GM12878 (cell line): ENCODE measurements at regions not wholly inside any gene's neighbourhood (a gene's known extent, or its start where the extent isn't known, plus 50 kb on each side); places are given as distances from the start of the nearest gene placed in this dataset.

ENCODE experiments used
- BACH1 ChIP-seq: fragments of 450-650 bp; IDR thresholded peaks from 2 replicates; pipeline ENCODE4 v1.6.1; 2017; ENCODE audit warnings: mild to moderate bottlenecking, borderline replicate concordance
- CREM ChIP-seq: IDR thresholded peaks from 2 replicates; pipeline ENCODE4 v1.6.1; 2014; ENCODE audit warnings: antibody characterized with exemption, low read depth
- DPF2 ChIP-seq: fragments of 450-650 bp; IDR thresholded peaks from 2 replicates; pipeline ENCODE4 v1.6.1; 2017; ENCODE audit warnings: mild to moderate bottlenecking
- FOS ChIP-seq: IDR thresholded peaks from 3 replicates; pipeline ENCODE4 v1.6.1; 2011; ENCODE audit warnings: borderline replicate concordance; ENCODE audit not compliant: insufficient read length; ENCODE audit errors: extremely low read depth
- FOXK2 ChIP-seq: fragments of 450-650 bp; IDR thresholded peaks from 2 replicates; pipeline ENCODE4 v1.6.1; 2017; ENCODE audit warnings: mild to moderate bottlenecking, moderate library complexity
- MTA3 ChIP-seq: IDR thresholded peaks from 2 replicates; pipeline ENCODE4 v1.6.1; 2012; ENCODE audit warnings: low read length, inconsistent platforms, borderline replicate concordance
- POLR2A ChIP-seq: IDR thresholded peaks from 2 replicates; pipeline ENCODE4 v1.6.1; 2011; ENCODE audit warnings: low read depth, mild to moderate bottlenecking, low read length
- POLR2AphosphoS2 ChIP-seq: IDR thresholded peaks from 2 replicates; pipeline ENCODE4 v1.6.1; 2011; ENCODE audit warnings: low read depth, mild to moderate bottlenecking, low read length, improper control_type of control experiment, moderate library complexity
- RB1 ChIP-seq: fragments of 450-650 bp; formaldehyde crosslinking; IDR thresholded peaks from 2 replicates; pipeline ENCODE4 v1.6.1; 2017; ENCODE audit warnings: mild to moderate bottlenecking, borderline replicate concordance
- ZNF274 ChIP-seq: IDR thresholded peaks from one replicate; pipeline ENCODE4 v1.8.0; 2011; ENCODE audit not compliant: insufficient read length, insufficient read depth
- TF ChIP-seq, protein P1 (sequence below): IDR thresholded peaks from 2 replicates; pipeline ENCODE4 v1.6.1; 2012; ENCODE audit warnings: low read depth, low read length, improper control_type of control experiment
- TF ChIP-seq, protein P2 (sequence below), 3 experiments: IDR thresholded peaks in 2 of 3; conservative IDR thresholded peaks in 1 of 3; 2 replicates each; pipeline ENCODE4 v1.5.1; 2011; ENCODE audit warnings: low read depth in 3 of 3, low read length in 3 of 3, mild to moderate bottlenecking in 3 of 3, control low read depth in 2 of 3, moderate library complexity in 2 of 3, inconsistent platforms in 1 of 3, mixed read lengths in 1 of 3; ENCODE audit not compliant: control insufficient read depth in 2 of 3, insufficient read depth in 1 of 3; ENCODE audit errors: extremely low read depth in 1 of 3

DNA sequence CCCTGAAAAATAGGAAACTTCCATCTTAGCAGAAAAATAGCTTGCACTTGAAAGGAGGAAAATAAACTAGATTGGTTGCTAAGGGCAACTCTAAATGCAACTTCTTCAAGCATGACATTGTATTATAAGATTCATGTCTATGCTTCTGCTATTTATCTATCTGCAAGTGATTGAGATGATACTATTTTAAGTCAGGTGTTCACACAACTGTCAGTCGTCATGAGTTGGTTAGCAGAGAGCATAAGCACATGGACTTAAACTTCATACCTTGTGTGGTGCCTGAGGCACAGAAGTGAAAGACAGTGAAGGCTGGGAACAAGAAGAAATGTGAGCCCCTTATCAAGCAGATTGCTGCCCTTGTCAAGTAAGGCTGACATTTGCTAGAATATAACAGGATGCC lies 82.9 kb downstream of the SLITRK5 start:
- TF ChIP-seq POLR2A (no peak), DPF2 (no peak), RB1 (no peak), BACH1 (no peak), MTA3 (no peak), FOXK2 (no peak), FOS (no peak), CREM (no peak), POLR2AphosphoS2 (no peak), ZNF274 (no peak)
- TF ChIP-seq, protein P1, sequence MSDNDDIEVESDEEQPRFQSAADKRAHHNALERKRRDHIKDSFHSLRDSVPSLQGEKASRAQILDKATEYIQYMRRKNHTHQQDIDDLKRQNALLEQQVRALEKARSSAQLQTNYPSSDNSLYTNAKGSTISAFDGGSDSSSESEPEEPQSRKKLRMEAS: no peak
- TF ChIP-seq, protein P2, sequence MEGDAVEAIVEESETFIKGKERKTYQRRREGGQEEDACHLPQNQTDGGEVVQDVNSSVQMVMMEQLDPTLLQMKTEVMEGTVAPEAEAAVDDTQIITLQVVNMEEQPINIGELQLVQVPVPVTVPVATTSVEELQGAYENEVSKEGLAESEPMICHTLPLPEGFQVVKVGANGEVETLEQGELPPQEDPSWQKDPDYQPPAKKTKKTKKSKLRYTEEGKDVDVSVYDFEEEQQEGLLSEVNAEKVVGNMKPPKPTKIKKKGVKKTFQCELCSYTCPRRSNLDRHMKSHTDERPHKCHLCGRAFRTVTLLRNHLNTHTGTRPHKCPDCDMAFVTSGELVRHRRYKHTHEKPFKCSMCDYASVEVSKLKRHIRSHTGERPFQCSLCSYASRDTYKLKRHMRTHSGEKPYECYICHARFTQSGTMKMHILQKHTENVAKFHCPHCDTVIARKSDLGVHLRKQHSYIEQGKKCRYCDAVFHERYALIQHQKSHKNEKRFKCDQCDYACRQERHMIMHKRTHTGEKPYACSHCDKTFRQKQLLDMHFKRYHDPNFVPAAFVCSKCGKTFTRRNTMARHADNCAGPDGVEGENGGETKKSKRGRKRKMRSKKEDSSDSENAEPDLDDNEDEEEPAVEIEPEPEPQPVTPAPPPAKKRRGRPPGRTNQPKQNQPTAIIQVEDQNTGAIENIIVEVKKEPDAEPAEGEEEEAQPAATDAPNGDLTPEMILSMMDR (IDR thresholded peaks at IDR 0.05 in 2 of 3, conservative IDR thresholded peaks at IDR 0.05 in 1 of 3; ENCODE audit: control insufficient read depth in 2 of 3, extremely low read depth in 1 of 3, insufficient read depth in 1 of 3, low read depth in 3 of 3, low read length in 3 of 3): no peak
